Uterus (tissue), 2 donors: ENCODE measurements at regions not wholly inside any gene's neighbourhood (a gene's known extent, or its start where the extent isn't known, plus 50 kb on each side); places are given as distances from the start of the nearest gene placed in this dataset.

ENCODE experiments used
- CTCF ChIP-seq, 4 experiments: fragments of 200-600 bp in 2 of 4; fragments of 450-650 bp in 2 of 4; sonication (generic) in 2 of 4; IDR thresholded peaks; one replicate each; pipeline ENCODE4 v1.5.1; 2016 to 2019; ENCODE audit warnings: antibody characterized with exemption in 4 of 4, mild to moderate bottlenecking in 2 of 4, moderate library complexity in 1 of 4
- POLR2A ChIP-seq, 2 donors: fragments of 450-650 bp; IDR thresholded peaks; one replicate each; pipeline ENCODE4 v1.6.1; 2016; ENCODE audit warnings: antibody characterized with exemption in 2 of 2, mild to moderate bottlenecking in 1 of 2, moderate library complexity in 1 of 2

DNA sequence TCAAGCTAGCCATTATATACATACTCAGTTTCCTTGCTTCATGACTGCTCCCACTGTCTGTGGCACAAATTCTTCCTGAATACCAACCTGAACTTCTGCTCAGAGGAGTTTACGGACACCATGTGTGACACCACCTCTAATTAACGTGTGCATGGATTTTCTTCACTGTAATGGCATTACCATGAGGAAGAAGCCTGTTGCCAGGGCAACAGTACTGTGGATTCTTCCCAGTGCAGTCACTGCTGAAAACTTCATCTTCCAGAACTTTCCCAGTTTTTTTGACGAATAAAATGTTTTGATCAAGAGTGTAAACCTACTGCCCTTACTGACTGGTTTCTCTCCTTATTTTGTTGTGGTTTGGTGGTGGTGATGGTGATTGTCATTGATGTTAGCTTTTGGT lies 444.3 kb upstream of the NRSN1 start:
- TF ChIP-seq CTCF (IDR thresholded peaks at IDR 0.05), result no peak
- TF ChIP-seq POLR2A (IDR thresholded peaks at IDR 0.05), result no peak
